T-helper 1 cell (primary cell): ENCODE measurements at regions not wholly inside any gene's neighbourhood (a gene's known extent, or its start where the extent isn't known, plus 50 kb on each side); places are given as distances from the start of the nearest gene placed in this dataset.

Experiments
- DNase-seq, 5 donors: peaks; one replicate each; pipeline ENCODE4 v3.0.0-alpha.2; 2012 to 2020

DNA sequence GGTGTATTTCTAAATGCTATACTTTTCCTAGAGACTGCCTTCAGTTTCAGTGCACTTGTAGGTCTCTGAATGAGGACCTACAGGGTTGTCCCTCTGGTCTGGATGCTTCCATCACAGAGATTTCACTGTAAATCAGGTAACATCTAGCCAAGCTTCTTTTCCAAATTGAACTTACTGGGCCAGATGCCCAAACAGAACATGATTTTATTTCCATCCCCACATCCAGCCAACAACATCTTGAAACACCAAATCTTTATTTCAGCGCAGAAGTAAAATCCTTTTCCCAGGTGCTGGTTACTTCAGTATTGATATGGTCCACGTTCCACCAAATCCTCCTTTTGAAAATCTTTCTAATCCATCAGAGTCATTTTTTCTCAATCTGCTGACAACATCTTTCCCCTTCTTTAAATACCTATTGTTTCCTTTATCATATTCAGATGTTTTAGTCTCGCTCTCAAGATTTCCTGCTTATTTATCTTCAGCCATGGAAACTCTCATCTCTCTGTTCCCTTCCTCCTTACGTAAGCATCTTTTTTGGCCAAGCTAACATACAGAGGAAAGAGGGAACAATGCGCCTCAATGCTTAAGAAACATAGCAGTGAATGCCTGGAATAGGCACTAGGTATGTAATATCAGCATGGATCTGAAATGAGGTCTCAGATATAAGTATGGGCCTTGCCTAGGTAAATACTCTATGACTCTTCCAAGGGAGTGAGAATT, 201.2 kb upstream of the MTNR1B start:
- DNase-seq: no peak

GRCh38 chr11:92769112-92769511, 200.3 kb upstream of the MTNR1B start:
- DNase-seq: no peak

DNA sequence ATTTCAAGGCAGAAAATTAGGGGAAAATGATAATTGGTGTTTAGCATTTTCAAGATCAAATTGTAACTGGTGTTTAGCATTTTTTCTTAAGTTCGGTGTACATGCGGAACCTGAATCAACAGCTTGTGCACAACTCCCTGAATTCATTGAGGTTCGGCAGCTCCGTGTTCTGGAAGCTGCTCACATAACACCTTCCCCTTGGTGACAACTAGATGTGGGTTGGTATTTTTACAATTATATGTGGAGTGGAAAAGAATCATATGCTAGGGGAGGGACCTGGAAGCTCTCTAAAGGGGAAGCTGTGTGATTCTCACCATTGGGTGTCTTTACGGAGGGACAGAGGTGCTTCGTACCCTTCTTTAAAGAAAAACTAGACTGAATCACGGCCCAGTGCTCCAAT, 199.0 kb upstream of the MTNR1B start:
- no peak for DNase-seq

DNA sequence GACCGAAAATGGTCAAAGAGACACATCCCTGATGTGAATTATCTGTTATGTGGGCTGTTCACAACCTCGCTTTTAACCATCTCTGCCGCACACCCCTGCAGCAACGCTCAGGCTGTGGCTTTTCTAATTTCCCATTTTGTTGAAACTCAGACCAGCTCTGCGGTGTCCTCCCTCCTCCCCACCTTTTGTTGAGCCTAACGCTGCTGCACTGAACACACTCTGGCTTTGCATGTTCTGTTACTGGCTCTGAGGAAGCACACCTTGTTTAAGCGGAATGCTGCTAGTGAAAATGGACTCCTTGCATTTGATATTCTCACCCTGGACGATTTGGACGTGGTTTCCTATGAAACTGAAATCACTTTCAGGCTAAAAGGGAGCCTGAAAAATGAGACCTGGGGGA, 198.5 kb upstream of the MTNR1B start:
- DNase-seq: no peak

- no peak for DNase-seq
Observed at GRCh38 chr11:92771701-92772100, 197.8 kb upstream of the MTNR1B start.

- no peak for DNase-seq
Observed at GRCh38 chr11:92775003-92775676, 194.3 kb upstream of the MTNR1B start.

GRCh38 chr11:92776676-92777075, 192.8 kb upstream of the MTNR1B start:
- no peak for DNase-seq

- DNase-seq: no peak
Observed at GRCh38 chr11:92779746-92780145, 189.7 kb upstream of the MTNR1B start.

- no peak for DNase-seq
Observed at GRCh38 chr11:92781151-92781550, 188.3 kb upstream of the MTNR1B start.

- DNase-seq: no peak
Observed at GRCh38 chr11:92782806-92783205, 186.6 kb upstream of the MTNR1B start.

- DNase-seq: no peak
Observed at GRCh38 chr11:92784331-92784730, 185.1 kb upstream of the MTNR1B start.

DNA sequence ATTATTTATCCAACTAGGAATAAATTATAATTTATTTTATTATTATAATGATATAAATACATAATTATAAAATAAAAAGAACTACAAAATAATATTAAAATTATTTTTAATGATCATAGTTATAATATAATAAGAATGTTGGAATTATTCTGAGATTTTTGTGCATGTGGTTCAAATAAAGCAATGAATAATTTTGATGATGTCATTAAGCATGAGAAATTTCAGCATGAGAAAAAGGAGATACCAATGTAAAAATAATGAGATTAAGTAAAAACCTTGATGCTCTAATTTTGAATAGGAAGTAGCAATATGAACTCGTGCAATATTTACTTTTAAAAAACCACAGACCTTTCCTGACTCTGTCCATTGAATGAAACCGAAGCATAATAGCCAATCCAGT, 181.8 kb upstream of the MTNR1B start:
- DNase-seq: no peak

- no peak for DNase-seq
Observed at GRCh38 chr11:92789761-92790160, 179.7 kb upstream of the MTNR1B start.

DNA sequence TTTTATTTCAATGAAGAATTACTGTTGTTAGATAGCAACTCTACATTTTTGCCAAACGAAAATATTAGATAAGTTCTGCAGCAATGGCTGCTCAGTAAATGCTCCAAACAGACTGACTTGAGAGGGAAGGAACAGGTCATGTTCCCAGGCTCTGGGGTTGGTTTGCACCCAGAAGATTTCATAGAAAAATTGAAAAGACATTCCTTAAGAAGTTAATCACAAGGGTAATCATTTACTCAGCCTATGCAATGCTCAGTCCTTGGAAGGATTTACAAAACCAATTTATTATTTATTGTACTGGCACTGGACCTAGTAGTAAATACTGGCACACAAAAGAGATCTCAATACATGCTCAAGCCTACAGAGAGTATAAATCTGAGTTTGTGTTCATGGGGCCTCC, 179.1 kb upstream of the MTNR1B start:
- DNase-seq: no peak

GRCh38 chr11:92790926-92791616, 178.4 kb upstream of the MTNR1B start:
- DNase-seq: no peak

GRCh38 chr11:92791886-92792285, 177.6 kb upstream of the MTNR1B start:
- no peak for DNase-seq

GRCh38 chr11:92793189-92793588, 176.3 kb upstream of the MTNR1B start:
- no peak for DNase-seq

- DNase-seq: no peak
Observed at GRCh38 chr11:92794783-92795182, 174.7 kb upstream of the MTNR1B start.

- DNase-seq: no peak
Observed at GRCh38 chr11:92796744-92797143, 172.7 kb upstream of the MTNR1B start.

DNA sequence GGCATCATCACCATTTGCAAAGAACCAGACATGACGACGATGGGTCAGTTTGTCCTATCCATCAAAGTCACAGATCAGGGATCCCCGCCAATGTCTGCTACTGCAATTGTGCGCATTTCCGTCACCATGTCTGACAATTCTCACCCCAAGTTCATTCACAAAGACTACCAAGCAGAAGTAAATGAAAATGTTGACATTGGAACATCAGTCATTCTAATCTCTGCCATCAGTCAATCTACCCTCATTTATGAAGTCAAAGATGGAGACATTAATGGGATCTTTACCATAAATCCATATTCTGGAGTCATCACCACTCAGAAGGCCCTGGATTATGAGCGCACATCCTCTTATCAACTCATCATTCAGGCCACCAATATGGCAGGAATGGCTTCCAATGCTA, 171.6 kb upstream of the MTNR1B start:
- no peak for DNase-seq

- no peak for DNase-seq
Observed at GRCh38 chr11:92801685-92802084, 167.8 kb upstream of the MTNR1B start.

DNA sequence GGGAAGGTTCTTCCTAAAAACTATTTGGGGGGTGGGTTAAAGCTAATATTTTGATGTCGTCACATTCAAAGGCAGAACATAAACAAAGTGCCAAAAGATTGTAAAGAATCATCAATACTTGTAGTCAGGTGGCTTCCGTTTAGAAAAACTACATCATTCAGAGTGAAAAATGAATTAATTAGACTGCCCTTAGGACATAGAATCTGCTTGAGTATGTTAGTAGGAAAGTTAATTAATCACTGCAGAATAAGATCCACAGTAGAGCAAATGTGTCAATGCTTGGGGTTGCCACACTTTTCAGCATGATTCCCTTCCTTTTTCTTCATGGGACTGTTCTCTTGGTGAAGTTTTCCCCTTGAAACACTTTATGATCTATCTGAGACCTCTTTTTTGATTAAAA, 166.8 kb upstream of the MTNR1B start:
- no peak for DNase-seq

GRCh38 chr11:92803391-92803790, 166.1 kb upstream of the MTNR1B start:
- DNase-seq: no peak

DNA sequence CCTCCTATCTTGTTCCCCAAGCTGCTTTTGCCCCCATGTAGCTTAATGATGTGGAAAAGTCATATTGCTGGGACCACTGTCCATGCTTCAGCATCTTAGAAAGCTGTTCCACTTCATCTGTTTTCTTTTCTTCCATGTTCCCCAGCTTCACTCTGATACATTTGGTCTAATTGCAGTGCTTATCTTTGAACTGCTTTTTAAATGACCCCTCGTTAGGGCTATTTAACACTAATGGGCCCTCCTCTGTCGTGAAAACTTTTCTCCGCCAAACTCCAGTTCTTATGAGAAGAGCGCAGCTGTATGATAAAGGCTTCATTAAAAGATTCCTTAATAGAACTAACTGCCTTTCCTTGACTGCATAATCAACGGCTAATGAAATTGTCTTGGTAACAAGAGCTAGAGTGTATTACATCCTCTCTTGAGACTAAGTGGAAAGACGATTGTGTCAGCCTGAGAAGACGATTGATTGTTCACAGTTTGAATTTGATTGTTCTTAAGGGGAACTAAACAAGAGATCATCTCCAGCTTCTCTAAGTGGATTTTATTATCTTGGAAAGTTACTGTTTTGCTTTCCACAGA, 165.0 kb upstream of the MTNR1B start:
- no peak for DNase-seq
